Cardiac fibroblast (primary cell): ENCODE measurements at regions not wholly inside any gene's neighbourhood (a gene's known extent, or its start where the extent isn't known, plus 50 kb on each side); places are given as distances from the start of the nearest gene placed in this dataset.

Experiments used
- DNase-seq, 2 donors: peaks; one replicate each; pipeline versions ENCODE4 v3.0.0 to v3.0.0-alpha.2; 2010; ENCODE audit warnings: low read depth in 2 of 2
- H3K4me3 ChIP-seq, 2 donors: replicated peaks in 1 of 2; 1 replicate in 1 of 2; 2 replicates in 1 of 2; pipeline ENCODE4 v1.5.1; 2011; ENCODE audit warnings: low read depth in 2 of 2, low read length in 2 of 2, mild to moderate bottlenecking in 2 of 2, moderate library complexity in 1 of 2
- CTCF ChIP-seq: IDR thresholded peaks from one replicate; pipeline ENCODE4 v1.5.1; 2011; ENCODE audit warnings: low read depth, mild to moderate bottlenecking, low read length, inconsistent platforms

GRCh38 chr9:107155244-107155817 is 127.7 kb upstream of the RAD23B start:
- TF ChIP-seq CTCF = peak; percentile 32
- no peak overlapping the region for H3K4me3 ChIP-seq
- DNase-seq = no peak

DNA sequence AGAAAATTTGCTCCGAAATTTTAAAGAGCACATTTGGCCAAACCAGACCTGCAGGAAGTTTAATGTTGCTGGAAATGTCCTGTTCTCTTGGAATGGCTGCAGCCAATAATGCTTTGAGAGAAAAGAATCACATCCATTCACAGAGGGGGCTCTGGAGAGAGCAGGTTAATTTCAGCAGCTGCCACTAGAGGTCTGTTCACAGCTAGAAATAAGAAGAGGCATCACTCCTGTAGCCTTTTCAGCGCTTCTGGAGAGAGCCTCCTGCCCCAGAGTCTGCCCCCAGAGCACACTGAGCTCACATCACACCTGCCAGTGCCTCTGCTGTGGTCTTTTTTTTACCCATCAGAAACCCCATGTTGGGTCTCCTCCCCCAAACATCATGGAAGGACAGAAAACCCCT is 124.8 kb upstream of the RAD23B start:
- TF ChIP-seq CTCF = peak; percentile 56
- H3K4me3 ChIP-seq = no peak overlapping the region
- DNase-seq = peak; percentile 56 to 63

- no peak for TF ChIP-seq CTCF
- no peak overlapping the region for H3K4me3 ChIP-seq
- no peak for DNase-seq
These were observed 121.7 kb upstream of the RAD23B start for GRCh38 chr9:107161338-107161737.

- no peak for DNase-seq
- TF ChIP-seq CTCF = no peak
- H3K4me3 ChIP-seq = no peak overlapping the region
These were observed 119.7 kb upstream of the RAD23B start for GRCh38 chr9:107163370-107163769.

GRCh38 chr9:107169796-107170195 is 113.3 kb upstream of the RAD23B start:
- no peak for TF ChIP-seq CTCF
- DNase-seq = no peak
- no peak overlapping the region for H3K4me3 ChIP-seq

- no peak overlapping the region for H3K4me3 ChIP-seq
- TF ChIP-seq CTCF = no peak
- DNase-seq = no peak
These were observed 112.3 kb upstream of the RAD23B start for GRCh38 chr9:107170801-107171200.
